Smooth muscle cell (in vitro differentiated cells): ENCODE measurements at regions not wholly inside any gene's neighbourhood (a gene's known extent, or its start where the extent isn't known, plus 50 kb on each side); places are given as distances from the start of the nearest gene placed in this dataset.

Experiments used
- DNase-seq: peaks from one replicate; lab custom pipeline; 2025; ENCODE audit not compliant: unreplicated experiment; lab: John Stamatoyannopoulos, UW
- H2AFZ ChIP-seq: fragments of 200-600 bp; sonication (generic); 2 replicates; pipeline ENCODE4 v1.6.0; 2016; ENCODE audit warnings: antibody characterized with exemption, low read depth, mild to moderate bottlenecking
- H3F3A ChIP-seq: fragments of 200-600 bp; sonication (generic); 2 replicates; pipeline ENCODE4 v1.6.0; 2017; ENCODE audit warnings: antibody characterized with exemption, low read depth
- H3K27ac ChIP-seq: fragments of 200-600 bp; sonication (generic); 2 replicates; pipeline ENCODE4 v1.5.1; 2016; ENCODE audit warnings: low read depth, mild to moderate bottlenecking
- H3K27me3 ChIP-seq: fragments of 200-600 bp; sonication (generic); 2 replicates; pipeline ENCODE4 v1.6.1; 2016; ENCODE audit warnings: low read depth, mild to moderate bottlenecking
- H3K36me3 ChIP-seq: fragments of 200-600 bp; sonication (generic); 2 replicates; pipeline ENCODE4 v1.5.1; 2016; ENCODE audit warnings: low read depth
- H3K4me1 ChIP-seq: fragments of 200-600 bp; sonication (generic); 2 replicates; pipeline ENCODE4 v1.5.1; 2016; ENCODE audit warnings: low read depth
- H3K4me2 ChIP-seq: fragments of 200-600 bp; sonication (generic); 2 replicates; pipeline ENCODE4 v1.6.0; 2016; ENCODE audit warnings: mild to moderate bottlenecking
- H3K4me3 ChIP-seq: fragments of 200-600 bp; sonication (generic); 2 replicates; pipeline ENCODE4 v1.5.1; 2016; ENCODE audit warnings: mild to moderate bottlenecking
- H3K79me2 ChIP-seq: fragments of 200-600 bp; sonication (generic); 2 replicates; pipeline ENCODE4 v1.6.0; 2016; ENCODE audit warnings: low read depth, mild to moderate bottlenecking
- H3K9ac ChIP-seq: fragments of 200-600 bp; sonication (generic); 2 replicates; pipeline ENCODE4 v1.6.0; 2016; ENCODE audit warnings: low read depth
- H3K9me3 ChIP-seq: fragments of 200-600 bp; sonication (generic); replicated peaks from 2 replicates; pipeline ENCODE4 v1.5.1; 2016; ENCODE audit warnings: low read depth
- H4K20me1 ChIP-seq: fragments of 200-600 bp; sonication (generic); 2 replicates; pipeline ENCODE4 v1.6.0; 2016; ENCODE audit warnings: low read depth
- WGBS: methylation state at CpG from one replicate; pipeline ENCODE4 v1.1.7; 2016; ENCODE audit warnings: low lambda C conversion rate; 5-methylcytosine and 5-hydroxymethylcytosine counted together
- TF ChIP-seq, protein P1 (sequence below): fragments of 200-600 bp; sonication (generic); IDR thresholded peaks from 2 replicates; pipeline ENCODE4 v1.5.1; 2017; ENCODE audit warnings: borderline replicate concordance, mild to moderate bottlenecking, antibody characterized with exemption; ENCODE audit not compliant: insufficient read depth, poor library complexity, severe bottlenecking

DNA sequence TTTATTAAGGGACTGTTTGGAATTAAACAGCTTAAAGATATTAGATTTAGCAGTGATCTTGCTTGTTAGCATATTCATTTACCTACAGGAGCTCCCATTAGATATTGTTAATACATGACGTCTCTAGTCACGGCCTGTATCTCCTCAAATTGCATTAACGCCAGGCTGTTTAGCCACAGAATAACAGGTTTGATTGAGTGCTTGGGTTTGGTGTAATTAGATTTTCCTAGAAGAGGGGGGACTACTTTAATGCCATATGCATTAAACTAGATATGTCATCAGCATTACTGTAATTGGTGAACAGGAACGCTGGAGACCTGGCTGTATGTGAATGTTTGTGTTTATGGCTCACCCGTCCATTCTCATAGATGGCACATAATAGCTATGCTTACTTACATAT, 841.4 kb upstream of the NR2F2 start:
- Histone ChIP-seq H3K79me2 (no peaks in the 10 kb centered on the region), H3K36me3 (no peaks in the 10 kb centered on the region), H3K9me3 (no peaks in the 10 kb centered on the region), H3K4me2 (no peak overlapping the region), H3K4me1 (peaks cover 7% of the 10 kb centered on the region), H3K27ac (no peak overlapping the region), H4K20me1 (no peaks in the 10 kb centered on the region), H3K27me3 (no peaks in the 10 kb centered on the region), H3K4me3 (no peak overlapping the region), H2AFZ (no peak overlapping the region), H3K9ac (no peak overlapping the region), H3F3A (no peaks in the 10 kb centered on the region)
- WGBS, result 91% methylated on average over 5 of the region's 5 CpGs
- TF ChIP-seq, protein P1, sequence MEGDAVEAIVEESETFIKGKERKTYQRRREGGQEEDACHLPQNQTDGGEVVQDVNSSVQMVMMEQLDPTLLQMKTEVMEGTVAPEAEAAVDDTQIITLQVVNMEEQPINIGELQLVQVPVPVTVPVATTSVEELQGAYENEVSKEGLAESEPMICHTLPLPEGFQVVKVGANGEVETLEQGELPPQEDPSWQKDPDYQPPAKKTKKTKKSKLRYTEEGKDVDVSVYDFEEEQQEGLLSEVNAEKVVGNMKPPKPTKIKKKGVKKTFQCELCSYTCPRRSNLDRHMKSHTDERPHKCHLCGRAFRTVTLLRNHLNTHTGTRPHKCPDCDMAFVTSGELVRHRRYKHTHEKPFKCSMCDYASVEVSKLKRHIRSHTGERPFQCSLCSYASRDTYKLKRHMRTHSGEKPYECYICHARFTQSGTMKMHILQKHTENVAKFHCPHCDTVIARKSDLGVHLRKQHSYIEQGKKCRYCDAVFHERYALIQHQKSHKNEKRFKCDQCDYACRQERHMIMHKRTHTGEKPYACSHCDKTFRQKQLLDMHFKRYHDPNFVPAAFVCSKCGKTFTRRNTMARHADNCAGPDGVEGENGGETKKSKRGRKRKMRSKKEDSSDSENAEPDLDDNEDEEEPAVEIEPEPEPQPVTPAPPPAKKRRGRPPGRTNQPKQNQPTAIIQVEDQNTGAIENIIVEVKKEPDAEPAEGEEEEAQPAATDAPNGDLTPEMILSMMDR, result no peak
- DNase-seq, result no peak

DNA sequence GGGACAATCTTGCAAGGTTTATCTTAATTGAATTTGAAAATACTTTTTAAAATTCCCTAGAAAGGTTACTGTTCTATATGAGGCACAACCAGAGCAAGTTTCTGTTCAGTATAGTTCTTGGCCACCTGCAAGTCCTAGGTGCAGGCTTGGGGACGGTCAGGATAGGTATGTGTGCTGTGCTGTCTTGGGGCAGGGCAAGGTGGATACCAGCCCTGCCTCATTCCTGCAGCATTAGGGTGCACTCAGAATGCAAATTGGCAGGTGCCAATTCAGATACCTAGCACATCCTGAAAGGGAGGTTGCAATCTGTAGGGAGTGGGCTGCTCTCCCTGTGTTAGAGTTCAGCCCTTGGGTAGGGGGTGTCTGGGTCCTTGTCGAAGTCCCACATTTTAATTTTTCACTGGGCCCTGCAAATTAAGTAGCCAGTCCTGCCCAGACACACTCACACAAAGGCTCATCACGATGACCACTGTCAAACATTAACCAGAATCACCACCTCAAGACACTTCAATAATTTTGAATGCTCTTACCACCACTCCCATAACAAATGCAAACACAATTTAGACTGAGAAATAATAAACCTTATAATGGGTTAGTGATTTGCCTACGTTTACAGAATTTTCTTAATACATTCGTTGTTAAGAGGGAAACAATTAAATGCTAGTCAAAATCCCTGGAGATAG, 838.0 kb upstream of the NR2F2 start:
- H2AFZ ChIP-seq, result no peak overlapping the region
- H3K4me3 ChIP-seq, result no peak overlapping the region
- no peaks in the 10 kb centered on the region for H3K79me2 ChIP-seq
- no peak for DNase-seq
- no peaks in the 10 kb centered on the region for H4K20me1 ChIP-seq
- no peak overlapping the region for H3K9ac ChIP-seq
- H3K27me3 ChIP-seq, result no peaks in the 10 kb centered on the region
- peaks cover 3% of the 10 kb centered on the region for H3F3A ChIP-seq
- 89% methylated on average over 5 of the region's 5 CpGs for WGBS
- TF ChIP-seq, protein P1, result no peak
- H3K36me3 ChIP-seq, result no peaks in the 10 kb centered on the region
- H3K4me1 ChIP-seq, result peaks cover 18% of the 10 kb centered on the region
- H3K9me3 ChIP-seq, result no peaks in the 10 kb centered on the region
- no peak overlapping the region for H3K4me2 ChIP-seq
- no peak overlapping the region for H3K27ac ChIP-seq

DNA sequence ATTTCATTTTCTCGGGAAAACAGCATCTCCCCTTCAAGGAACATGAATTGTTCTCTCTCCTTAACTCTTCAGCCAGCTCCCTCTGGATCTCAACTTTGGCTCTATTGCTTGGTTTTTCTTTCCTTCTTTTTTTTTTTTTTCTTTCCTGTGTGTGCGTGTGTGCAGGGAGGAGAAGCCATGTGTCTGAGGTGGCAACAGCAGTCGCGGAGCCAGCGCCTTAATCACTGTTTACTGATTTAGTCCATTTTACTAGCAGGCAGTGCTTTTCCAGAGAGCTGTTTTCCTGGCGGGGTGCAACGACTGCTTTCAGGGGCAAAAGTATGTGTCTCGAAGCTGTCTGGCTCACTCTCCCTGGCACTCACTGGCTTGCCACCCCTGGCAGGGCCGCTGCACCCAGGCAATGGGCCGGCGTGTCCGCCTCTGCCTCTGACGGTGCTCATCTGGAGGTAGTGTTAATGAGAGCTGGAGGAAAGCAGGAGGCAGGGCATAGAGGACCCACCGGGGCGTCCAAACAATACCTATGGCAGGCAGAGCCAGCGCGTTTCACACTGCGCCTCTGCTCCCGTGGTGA, 835.4 kb upstream of the NR2F2 start:
- Histone ChIP-seq H3K4me1 (peaks cover 18% of the 10 kb centered on the region), H3K79me2 (no peaks in the 10 kb centered on the region), H3F3A (peaks cover 3% of the 10 kb centered on the region), H3K36me3 (no peaks in the 10 kb centered on the region), H4K20me1 (no peaks in the 10 kb centered on the region), H3K27ac (peak overlapping the region; percentile 2), H3K4me3 (no peak overlapping the region), H3K4me2 (peak overlapping the region; percentile 77), H2AFZ (peak overlapping the region; percentile 0), H3K27me3 (no peaks in the 10 kb centered on the region), H3K9me3 (no peaks in the 10 kb centered on the region), H3K9ac (no peak overlapping the region)
- 52% methylated on average over 19 of the region's 19 CpGs for WGBS
- DNase-seq, result peak; percentile 35
- TF ChIP-seq, protein P1, result no peak

DNA sequence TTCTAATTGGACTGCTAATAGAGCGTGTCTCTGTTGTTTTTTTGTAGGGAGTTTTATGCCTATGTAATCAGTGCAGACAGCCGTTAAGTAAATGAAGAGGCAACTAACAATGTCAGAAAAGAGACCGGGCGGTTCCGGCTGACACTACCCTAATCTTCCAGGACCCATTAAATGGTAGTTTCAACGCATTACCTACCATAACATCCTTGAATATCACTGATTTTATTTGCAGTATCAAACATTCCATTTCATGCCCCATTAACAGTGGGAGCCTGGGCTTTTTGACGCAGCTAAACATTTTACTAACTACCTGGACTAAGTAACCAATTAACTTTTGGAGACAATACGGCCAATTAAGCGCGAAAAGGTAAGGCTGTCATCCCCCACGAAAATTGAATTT, 832.9 kb upstream of the NR2F2 start:
- Histone ChIP-seq H3F3A (peaks cover 3% of the 10 kb centered on the region), H3K4me1 (peaks cover 18% of the 10 kb centered on the region), H4K20me1 (no peaks in the 10 kb centered on the region), H3K79me2 (no peaks in the 10 kb centered on the region), H3K9ac (no peak overlapping the region), H3K36me3 (no peaks in the 10 kb centered on the region), H3K9me3 (no peaks in the 10 kb centered on the region), H3K4me2 (no peak overlapping the region), H3K27me3 (no peaks in the 10 kb centered on the region), H2AFZ (no peak overlapping the region), H3K4me3 (no peak overlapping the region), H3K27ac (no peak overlapping the region)
- TF ChIP-seq, protein P1, result no peak
- 92% methylated on average over 11 of the region's 11 CpGs for WGBS
- DNase-seq, result no peak
